ENCODE measurements at regions not wholly inside any gene's neighbourhood (a gene's known extent, or its start where the extent isn't known, plus 50 kb on each side); places are given as distances from the start of the nearest gene placed in this dataset. TPM values are rescaled to one million over a fixed set of nuclear protein-coding genes. Genes with fewer than 3 reads are reported as not detected.

GRCh38 chr3:67311440-67311839 is 313.3 kb downstream of the KBTBD8 start:
- H3K27me3 Mint-ChIP-seq = no peaks in the 10 kb centered on the region
- no peaks in the 10 kb centered on the region for H3K36me3 Mint-ChIP-seq
- TF ChIP-seq CTCF (conservative IDR thresholded peaks at IDR 0.05) = no peak
- H3K4me3 Mint-ChIP-seq = no peak overlapping the region
- DNase-seq (ENCODE audit: extremely low spot score, unreplicated experiment) = no peak
- H3K4me1 Mint-ChIP-seq (ENCODE audit: unreplicated experiment) = peaks cover 6% of the 10 kb centered on the region
- peak overlapping the region; percentile 25 for H3K27ac Mint-ChIP-seq
- no peaks in the 10 kb centered on the region for H3K9me3 Mint-ChIP-seq

- peaks cover 6% of the 10 kb centered on the region for H3K4me1 Mint-ChIP-seq (ENCODE audit: unreplicated experiment)
- H3K36me3 Mint-ChIP-seq = no peaks in the 10 kb centered on the region
- no peaks in the 10 kb centered on the region for H3K27me3 Mint-ChIP-seq
- no peaks in the 10 kb centered on the region for H3K9me3 Mint-ChIP-seq
- peak overlapping the region; percentile 4 for H3K4me3 Mint-ChIP-seq
- DNase-seq (ENCODE audit: extremely low spot score, unreplicated experiment) = no peak
- no peak for TF ChIP-seq CTCF (conservative IDR thresholded peaks at IDR 0.05)
- H3K27ac Mint-ChIP-seq = peak overlapping the region; percentile 25
Observed at GRCh38 chr3:67312155-67312554, 314.0 kb downstream of the KBTBD8 start.

- Mint-ChIP-seq H3K4me1 (ENCODE audit: unreplicated experiment) (no peaks in the 10 kb centered on the region), H3K27ac (no peak overlapping the region), H3K4me3 (no peak overlapping the region), H3K36me3 (no peaks in the 10 kb centered on the region), H3K9me3 (peaks cover 4% of the 10 kb centered on the region), H3K27me3 (no peaks in the 10 kb centered on the region)
- no peak for TF ChIP-seq CTCF (conservative IDR thresholded peaks at IDR 0.05)
- no peak for DNase-seq (ENCODE audit: extremely low spot score, unreplicated experiment)
Observed at GRCh38 chr3:67318162-67318561, 320.1 kb downstream of the KBTBD8 start.

GRCh38 chr3:67324554-67324953 is 326.4 kb downstream of the KBTBD8 start:
- Mint-ChIP-seq H3K9me3 (peaks cover 4% of the 10 kb centered on the region), H3K4me1 (ENCODE audit: unreplicated experiment) (peaks cover 4% of the 10 kb centered on the region), H3K4me3 (no peak overlapping the region), H3K27me3 (no peaks in the 10 kb centered on the region), H3K27ac (no peak overlapping the region), H3K36me3 (no peaks in the 10 kb centered on the region)
- TF ChIP-seq CTCF (conservative IDR thresholded peaks at IDR 0.05) = no peak
- no peak for DNase-seq (ENCODE audit: extremely low spot score, unreplicated experiment)

Small RNA genes lying in the stretch of these regions (microRNA-seq; reads per million reads assigned to microRNA genes)
- gene MIR4272 = not detected

All from type B pancreatic cell (in vitro differentiated cells).